ENCODE measurements at regions not wholly inside any gene's neighbourhood (a gene's known extent, or its start where the extent isn't known, plus 50 kb on each side); places are given as distances from the start of the nearest gene placed in this dataset.

GRCh38 chr18:41406834-41407233 is 548.2 kb upstream of the PIK3C3 start:
- no peak for ATAC-seq
- DNase-seq = no peak
- H3K27me3 Mint-ChIP-seq = no peaks in the 10 kb centered on the region
- H3K9me3 Mint-ChIP-seq = no peaks in the 10 kb centered on the region
- no peak overlapping the region for H3K27ac Mint-ChIP-seq
- H3K4me1 Mint-ChIP-seq = no peaks in the 10 kb centered on the region
- no peak overlapping the region for H3K4me3 Mint-ChIP-seq

- H3K27ac Mint-ChIP-seq = no peak overlapping the region
- no peaks in the 10 kb centered on the region for H3K9me3 Mint-ChIP-seq
- no peaks in the 10 kb centered on the region for H3K4me1 Mint-ChIP-seq
- ATAC-seq = no peak
- no peak for DNase-seq
- H3K4me3 Mint-ChIP-seq = no peak overlapping the region
- peaks cover 3% of the 10 kb centered on the region for H3K27me3 Mint-ChIP-seq
Observed at GRCh38 chr18:41396861-41397260, 558.2 kb upstream of the PIK3C3 start.

- no peaks in the 10 kb centered on the region for H3K4me1 Mint-ChIP-seq
- no peaks in the 10 kb centered on the region for H3K9me3 Mint-ChIP-seq
- no peak overlapping the region for H3K4me3 Mint-ChIP-seq
- ATAC-seq (no peak), DNase-seq (no peak)
- no peak overlapping the region for H3K27ac Mint-ChIP-seq
- peaks cover 9% of the 10 kb centered on the region for H3K27me3 Mint-ChIP-seq
Observed at GRCh38 chr18:41396211-41396610, 558.8 kb upstream of the PIK3C3 start.

- DNase-seq = no peak
- ATAC-seq = no peak
- peaks cover 10% of the 10 kb centered on the region for H3K27me3 Mint-ChIP-seq
Observed at GRCh38 chr18:41395695-41396094, 559.3 kb upstream of the PIK3C3 start.

GRCh38 chr18:41391616-41392595 is 563.1 kb upstream of the PIK3C3 start:
- ATAC-seq (no peak), DNase-seq (no peak)
- H3K4me3 Mint-ChIP-seq = no peak overlapping the region
- peaks cover 0 to 1% of the 10 kb centered on the region in 2 donors for H3K9me3 Mint-ChIP-seq
- H3K4me1 Mint-ChIP-seq = no peaks in the 10 kb centered on the region
- H3K27me3 Mint-ChIP-seq = peaks cover 10% of the 10 kb centered on the region
- H3K27ac Mint-ChIP-seq = no peak overlapping the region

More at GRCh38 chr18:41395695-41396094, 559.3 kb upstream of the PIK3C3 start:
- Mint-ChIP-seq H3K4me1 (no peaks in the 10 kb centered on the region), H3K9me3 (no peaks in the 10 kb centered on the region), H3K4me3 (no peak overlapping the region), H3K27ac (no peak overlapping the region)

- no peak overlapping the region for H3K4me3 Mint-ChIP-seq
- peaks cover 0 to 10% of the 10 kb centered on the region in 2 donors for H3K9me3 Mint-ChIP-seq
Observed at GRCh38 chr18:41390309-41390708, 564.7 kb upstream of the PIK3C3 start.

GRCh38 chr18:41378598-41378997 is 576.4 kb upstream of the PIK3C3 start:
- no peak for DNase-seq
- H3K9me3 Mint-ChIP-seq = peaks cover 0 to 25% of the 10 kb centered on the region in 2 donors
- no peak overlapping the region for H3K27ac Mint-ChIP-seq
- no peaks in the 10 kb centered on the region for H3K4me1 Mint-ChIP-seq
- no peak overlapping the region for H3K4me3 Mint-ChIP-seq
- no peaks in the 10 kb centered on the region for H3K27me3 Mint-ChIP-seq
- ATAC-seq = no peak

More at GRCh38 chr18:41390309-41390708, 564.7 kb upstream of the PIK3C3 start:
- ATAC-seq (no peak), DNase-seq (no peak)
- Mint-ChIP-seq H3K27ac (no peak overlapping the region), H3K27me3 (peaks cover 10% of the 10 kb centered on the region), H3K4me1 (no peaks in the 10 kb centered on the region)

- no peak for ATAC-seq
- no peak overlapping the region for H3K27ac Mint-ChIP-seq
Observed at GRCh38 chr18:41373612-41374011, 581.4 kb upstream of the PIK3C3 start.

GRCh38 chr18:41372046-41372665 is 582.9 kb upstream of the PIK3C3 start:
- ATAC-seq (no peak), DNase-seq (no peak)
- peaks cover 0 to 7% of the 10 kb centered on the region in 2 donors for H3K9me3 Mint-ChIP-seq
- H3K4me1 Mint-ChIP-seq = no peaks in the 10 kb centered on the region
- H3K27ac Mint-ChIP-seq = no peak overlapping the region
- H3K27me3 Mint-ChIP-seq = no peaks in the 10 kb centered on the region
- H3K4me3 Mint-ChIP-seq = no peak overlapping the region

More at GRCh38 chr18:41373612-41374011, 581.4 kb upstream of the PIK3C3 start:
- no peak for DNase-seq
- Mint-ChIP-seq H3K27me3 (no peaks in the 10 kb centered on the region), H3K4me3 (no peak overlapping the region), H3K9me3 (peaks cover 0 to 16% of the 10 kb centered on the region in 2 donors), H3K4me1 (no peaks in the 10 kb centered on the region)

- H3K4me3 Mint-ChIP-seq = no peak overlapping the region
- no peak overlapping the region for H3K27ac Mint-ChIP-seq
- no peaks in the 10 kb centered on the region for H3K27me3 Mint-ChIP-seq
- H3K4me1 Mint-ChIP-seq = no peaks in the 10 kb centered on the region
- ATAC-seq (no peak), DNase-seq (no peak)
- H3K9me3 Mint-ChIP-seq = no peaks in the 10 kb centered on the region
Observed at GRCh38 chr18:41371156-41372045, 583.6 kb upstream of the PIK3C3 start.

- no peaks in the 10 kb centered on the region for H3K27me3 Mint-ChIP-seq
- no peak overlapping the region for H3K4me3 Mint-ChIP-seq
- H3K27ac Mint-ChIP-seq = no peak overlapping the region
- DNase-seq = no peak
- no peaks in the 10 kb centered on the region for H3K4me1 Mint-ChIP-seq
- H3K9me3 Mint-ChIP-seq = peaks cover 0 to under 1% of the 10 kb centered on the region in 2 donors
- no peak for ATAC-seq
Observed at GRCh38 chr18:41370740-41371139, 584.3 kb upstream of the PIK3C3 start.

GRCh38 chr18:41357708-41358107 is 597.3 kb upstream of the PIK3C3 start:
- DNase-seq (no peak), ATAC-seq (no peak)
- no peak overlapping the region for H3K4me3 Mint-ChIP-seq
- H3K27me3 Mint-ChIP-seq = no peaks in the 10 kb centered on the region
- H3K4me1 Mint-ChIP-seq = no peaks in the 10 kb centered on the region
- peaks cover 14 to 18% of the 10 kb centered on the region in 2 donors for H3K9me3 Mint-ChIP-seq
- no peak overlapping the region for H3K27ac Mint-ChIP-seq

GRCh38 chr18:41353777-41354528 is 601.1 kb upstream of the PIK3C3 start:
- ATAC-seq (no peak), DNase-seq (no peak)
- Mint-ChIP-seq H3K9me3 (peaks cover 7 to 10% of the 10 kb centered on the region in 2 donors), H3K4me3 (no peak overlapping the region), H3K27ac (no peak overlapping the region), H3K4me1 (no peaks in the 10 kb centered on the region), H3K27me3 (no peaks in the 10 kb centered on the region)

GRCh38 chr18:41351430-41351829 is 603.6 kb upstream of the PIK3C3 start:
- ATAC-seq (no peak), DNase-seq (no peak)
- Mint-ChIP-seq H3K9me3 (no peaks in the 10 kb centered on the region), H3K4me3 (no peak overlapping the region), H3K4me1 (no peaks in the 10 kb centered on the region), H3K27me3 (no peaks in the 10 kb centered on the region), H3K27ac (no peak overlapping the region)

GRCh38 chr18:41347057-41347456 is 608.0 kb upstream of the PIK3C3 start:
- no peaks in the 10 kb centered on the region for H3K27me3 Mint-ChIP-seq
- peaks cover 7 to 10% of the 10 kb centered on the region in 2 donors for H3K9me3 Mint-ChIP-seq
- ATAC-seq (no peak), DNase-seq (no peak)
- no peak overlapping the region for H3K4me3 Mint-ChIP-seq
- H3K27ac Mint-ChIP-seq = no peak overlapping the region
- H3K4me1 Mint-ChIP-seq = no peaks in the 10 kb centered on the region
